GM12878 (cell line): ENCODE measurements at regions not wholly inside any gene's neighbourhood (a gene's known extent, or its start where the extent isn't known, plus 50 kb on each side); places are given as distances from the start of the nearest gene placed in this dataset.
A peak's percentile ranks its signal among the peaks of the same experiment; 100 is the strongest.

Experiments
- ATAC-seq: fragments of 200-7000 bp; cut with Tn5 transposase; 3 replicates; pipeline ENCODE4 v1.9.1; 2020; ENCODE audit warnings: mild to moderate bottlenecking, moderate library complexity
- BruUV-seq: library from RNA; stranded (reverse); fragments of 400-500 nt; replicated peaks from 2 replicates; lab custom pipeline; 2021; lab: Mats Ljungman, UMichigan
- CTCF ChIA-PET: fragments of 300-600 bp; sonication (Branson Sonifier 250); formaldehyde crosslinking; extraction: SDS; loops from one replicate; lab custom pipeline; 2021; ENCODE audit warnings: inconsistent platforms; lab: Yijun Ruan, JAX
- POLR2A ChIA-PET: fragments of 350-600 bp; formaldehyde crosslinking; extraction: SDS; loops from one replicate; lab custom pipeline; 2021; ENCODE audit warnings: inconsistent platforms; lab: Charles Lee
- RAD21 ChIA-PET: fragments of 300-600 bp; sonication (Branson Sonifier 250); formaldehyde crosslinking; loops from one replicate; lab custom pipeline; 2023; ENCODE audit warnings: antibody characterized with exemption; ENCODE audit not compliant: unreplicated experiment; lab: Charles Lee
- SMC1A ChIA-PET: fragments of 300-600 bp; sonication (Branson Sonifier 250); formaldehyde crosslinking; loops from one replicate; lab custom pipeline; 2023; ENCODE audit not compliant: unreplicated experiment, uncharacterized antibody; lab: Charles Lee
- DNase-seq: peaks from one replicate; pipeline ENCODE4 v3.0.0-alpha.2; 2011; ENCODE audit warnings: low read depth, low spot score
- FAIRE-seq: peaks from 3 replicates; lab custom pipeline; 2011; peaks lifted over from hg19 to GRCh38; lab: Jason Lieb, UNC
- H2AFZ ChIP-seq: 2 replicates; pipeline ENCODE4 v1.6.0; 2011; ENCODE audit warnings: low read depth, low read length, control low read depth; ENCODE audit not compliant: control insufficient read depth
- H3K27ac ChIP-seq: 2 replicates; pipeline ENCODE4 v1.5.1; 2011; ENCODE audit warnings: control low read depth; ENCODE audit not compliant: control insufficient read depth, insufficient read depth
- H3K27me3 ChIP-seq, 2 experiments: replicated peaks in 1 of 2; 2 replicates each; pipeline versions ENCODE4 v1.6.0 to v1.6.1; 2011; ENCODE audit warnings: low read length in 1 of 2; ENCODE audit not compliant: control insufficient read depth in 2 of 2, insufficient read depth in 2 of 2
- H3K36me3 ChIP-seq, 2 experiments: 2 replicates each; pipeline ENCODE4 v1.5.1; 2011; ENCODE audit warnings: low read length in 1 of 2; ENCODE audit not compliant: control insufficient read depth in 2 of 2, insufficient read depth in 2 of 2
- H3K4me1 ChIP-seq: 2 replicates; pipeline ENCODE4 v1.6.1; 2011; ENCODE audit warnings: mild to moderate bottlenecking, low read length, moderate library complexity, mixed read lengths; ENCODE audit not compliant: control insufficient read depth, insufficient read depth
- H3K4me2 ChIP-seq: 2 replicates; pipeline ENCODE4 v1.6.0; 2011; ENCODE audit warnings: control low read depth; ENCODE audit not compliant: control insufficient read depth, insufficient read depth
- H3K4me3 ChIP-seq: fragments of 200-600 bp; sonication (generic); 2 replicates; pipeline ENCODE4 v1.5.1; 2016
- H3K79me2 ChIP-seq: 2 replicates; pipeline ENCODE4 v1.6.0; 2011; ENCODE audit warnings: low read length; ENCODE audit not compliant: control insufficient read depth, insufficient read depth
- H3K9ac ChIP-seq: 2 replicates; pipeline ENCODE4 v1.8.0; 2011; ENCODE audit warnings: low read length, control low read depth, mixed read lengths; ENCODE audit not compliant: control insufficient read depth, insufficient read depth
- H3K9me3 ChIP-seq: replicated peaks from 3 replicates; pipeline ENCODE4 v1.5.1; 2011; ENCODE audit warnings: mild to moderate bottlenecking, low read length; ENCODE audit not compliant: control insufficient read depth, insufficient read depth
- H4K20me1 ChIP-seq: 2 replicates; pipeline ENCODE4 v1.6.0; 2011; ENCODE audit not compliant: control insufficient read depth, insufficient read depth
- BCL11A ChIP-seq: IDR thresholded peaks from 2 replicates; pipeline ENCODE4 v1.6.1; 2011; ENCODE audit warnings: low read depth, low read length
- CHD2 ChIP-seq: IDR thresholded peaks from 2 replicates; pipeline ENCODE4 v1.6.1; 2011; ENCODE audit warnings: low read depth, low read length, improper control_type of control experiment, borderline replicate concordance
- CHD4 ChIP-seq: fragments of 200-600 bp; sonication (generic); IDR thresholded peaks from 2 replicates; pipeline ENCODE4 v1.6.1; 2016; ENCODE audit warnings: mild to moderate bottlenecking
- IKZF2 ChIP-seq, 2 experiments: fragments of 450-650 bp; IDR thresholded peaks; 2 replicates each; pipeline ENCODE4 v1.6.1; 2017; ENCODE audit warnings: mild to moderate bottlenecking in 2 of 2, moderate library complexity in 2 of 2
- JUNB ChIP-seq: IDR thresholded peaks from 2 replicates; pipeline ENCODE4 v1.6.1; 2016; ENCODE audit warnings: antibody characterized with exemption, mild to moderate bottlenecking
- POLR2AphosphoS5 ChIP-seq: IDR thresholded peaks from 2 replicates; pipeline ENCODE4 v1.6.1; 2011; ENCODE audit warnings: mild to moderate bottlenecking, low read length, inconsistent platforms
- POU2F2 ChIP-seq: IDR thresholded peaks from 3 replicates; pipeline ENCODE4 v1.6.1; 2011; ENCODE audit warnings: low read depth, mild to moderate bottlenecking, low read length, borderline replicate concordance
- RUNX3 ChIP-seq: IDR thresholded peaks from 2 replicates; pipeline ENCODE4 v1.6.1; 2012; ENCODE audit warnings: low read length, inconsistent platforms
- STAT1 ChIP-seq: fragments of 450-650 bp; conservative IDR thresholded peaks from 2 replicates; pipeline ENCODE4 v1.6.1; 2014; ENCODE audit warnings: antibody characterized with exemption, mild to moderate bottlenecking
- TCF7 ChIP-seq: IDR thresholded peaks from 2 replicates; pipeline ENCODE4 v1.6.1; 2014; ENCODE audit warnings: antibody characterized with exemption, borderline replicate concordance
- ZNF384 ChIP-seq: IDR thresholded peaks from 2 replicates; pipeline ENCODE4 v1.6.1; 2012; ENCODE audit warnings: low read depth, mild to moderate bottlenecking, low read length, improper control_type of control experiment, borderline replicate concordance
- ZNF622 ChIP-seq: fragments of 450-650 bp; IDR thresholded peaks from 2 replicates; pipeline ENCODE4 v1.6.1; 2017; ENCODE audit warnings: mild to moderate bottlenecking, inconsistent platforms
- WGBS: methylation state at CpG from one replicate; pipeline ENCODE4 v1.1.6; 2016; ENCODE audit warnings: low lambda C conversion rate; ENCODE audit not compliant: insufficient replicate concordance, insufficient coverage; ENCODE audit errors: missing lambda C conversion rate; 5-methylcytosine and 5-hydroxymethylcytosine counted together
- in situ Hi-C: fragments of 300-500 bp; cut with MboI; formaldehyde crosslinking; loops from 9 replicates; pipeline ENCODE4 v1.14.3; 2018; ENCODE audit warnings: mixed read lengths
- intact Hi-C: fragments of 100-400 bp; cut with micrococcal nuclease; formaldehyde crosslinking; loops from one replicate; pipeline ENCODE4 v1.14.2; 2022; ENCODE audit not compliant: unreplicated experiment
- TF ChIP-seq, protein P1 (sequence below), 3 experiments: IDR thresholded peaks in 2 of 3; conservative IDR thresholded peaks in 1 of 3; 2 replicates each; pipeline ENCODE4 v1.5.1; 2011; ENCODE audit warnings: low read depth in 3 of 3, low read length in 3 of 3, mild to moderate bottlenecking in 3 of 3, control low read depth in 2 of 3, moderate library complexity in 2 of 3, inconsistent platforms in 1 of 3, mixed read lengths in 1 of 3; ENCODE audit not compliant: control insufficient read depth in 2 of 3, insufficient read depth in 1 of 3; ENCODE audit errors: extremely low read depth in 1 of 3
- TF ChIP-seq, protein P2 (sequence below): fragments of 450-650 bp; IDR thresholded peaks from 2 replicates; pipeline ENCODE4 v1.6.1; 2016; ENCODE audit warnings: mild to moderate bottlenecking

DNA sequence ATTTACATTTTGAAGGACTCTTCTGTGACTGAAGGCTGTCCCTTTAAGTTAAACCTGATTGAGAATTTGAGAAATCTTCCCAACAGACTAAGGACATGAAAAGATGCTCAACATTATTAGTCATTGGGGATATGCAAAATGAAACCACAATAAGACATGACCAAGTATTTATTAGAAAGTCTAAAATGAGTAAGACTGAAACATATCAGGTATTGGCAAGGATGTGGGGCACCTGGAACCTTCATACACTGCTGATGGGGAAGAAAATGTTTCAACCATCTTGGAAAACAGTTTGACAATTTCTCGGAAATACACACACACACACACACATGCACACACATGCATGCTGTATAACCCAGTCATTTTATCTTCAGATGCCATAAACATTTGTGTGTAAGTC lies 132.1 kb upstream of the CDK6 start (continued):
- no peak for TF ChIP-seq ZNF384
- TF ChIP-seq BCL11A: 0 out of 2 replicates have a peak, but pooled peaks have one; percentile 23
- peak; percentile 86 for TF ChIP-seq RUNX3
- TF ChIP-seq JUNB: peak; percentile 81
- TF ChIP-seq POU2F2: 0 out of 3 replicates have a peak, but pooled peaks have one; percentile 51

DNA sequence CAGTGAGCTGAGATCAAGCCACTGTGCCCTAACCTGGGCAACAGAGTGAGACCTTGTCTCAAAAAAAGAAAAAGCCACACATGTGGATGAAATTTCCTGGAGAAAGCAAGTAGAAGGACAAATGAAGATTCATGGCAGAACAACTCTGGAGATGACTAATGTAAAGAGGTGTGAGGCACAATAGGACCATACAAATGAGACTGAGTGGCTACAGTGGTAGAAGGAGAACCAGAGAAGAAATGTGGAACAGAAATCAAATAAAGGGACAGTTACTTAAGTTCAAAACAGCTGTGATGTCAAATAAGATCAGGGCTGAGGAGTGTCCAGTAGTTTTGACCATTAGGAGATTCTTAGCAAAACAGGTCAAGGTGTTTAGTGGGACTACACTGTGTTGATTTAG lies 130.9 kb upstream of the CDK6 start:
- Histone ChIP-seq H3K9ac (no peak overlapping the region), H3K79me2 (no peaks in the 10 kb centered on the region), H2AFZ (no peak overlapping the region), H3K4me1 (no peaks in the 10 kb centered on the region), H3K9me3 (no peaks in the 10 kb centered on the region), H4K20me1 (no peaks in the 10 kb centered on the region), H3K4me2 (no peak overlapping the region), H3K36me3 (no peaks in the 10 kb centered on the region), H3K4me3 (no peak overlapping the region), H3K27me3 (no peaks in the 10 kb centered on the region), H3K27ac (no peak overlapping the region)
- ChIA-PET RAD21 (no interaction called here), SMC1A (no interaction called here), CTCF (interaction anchor here (0.7 kb wide), 1 partner anchor 81 kb away, joined by 3 read pairs; no protein-coding TSS in a partner anchor), POLR2A (no interaction called here)
- DNase-seq (no peak), ATAC-seq (peak; percentile 54), FAIRE-seq (no peak)
- TF ChIP-seq CHD2: no peak
- 0 out of 4 replicates have a peak, but pooled peaks of 1 of the 2 experiments have one; percentile 18 for TF ChIP-seq IKZF2 (IDR thresholded peaks at IDR 0.05)
- intact Hi-C loops: loop anchor here (2.0 to 5.0 kb wide), 2 partner anchors 62 to 80 kb away; no protein-coding TSS in a partner anchor
- BruUV-seq: no TSS peak
- in situ Hi-C loops: no loop called here

DNA sequence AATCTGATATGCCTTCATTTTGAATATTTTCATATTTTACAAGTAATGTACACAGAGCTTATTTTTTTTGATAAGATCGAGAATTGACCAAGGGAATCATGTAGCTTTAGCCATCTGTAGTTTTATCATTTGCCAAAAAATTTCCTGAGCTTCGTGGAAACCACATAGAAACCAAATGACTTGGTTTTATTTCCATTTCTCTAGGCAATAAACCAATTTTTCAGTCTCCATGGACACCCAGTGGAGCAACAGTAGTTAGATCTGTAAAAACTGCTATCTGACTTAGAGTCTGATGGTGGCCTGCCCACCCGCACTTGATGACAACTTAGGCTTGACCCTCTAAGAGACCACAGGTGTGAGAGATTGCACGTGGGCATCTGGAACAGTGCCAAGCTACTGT lies 127.8 kb upstream of the CDK6 start:
- POLR2A ChIA-PET: no interaction called here
- Histone ChIP-seq H2AFZ (no peak overlapping the region), H3K79me2 (no peaks in the 10 kb centered on the region), H3K27ac (no peak overlapping the region), H3K9me3 (no peaks in the 10 kb centered on the region; the same call in 2 of the 3 replicates), H3K4me3 (no peak overlapping the region), H3K4me2 (no peak overlapping the region), H3K27me3 (no peaks in the 10 kb centered on the region), H3K36me3 (no peaks in the 10 kb centered on the region), H4K20me1 (no peaks in the 10 kb centered on the region), H3K4me1 (no peaks in the 10 kb centered on the region), H3K9ac (no peak overlapping the region)
- CTCF ChIA-PET: no interaction called here
- in situ Hi-C loops: no loop called here
- RAD21 ChIA-PET: no interaction called here
- TF ChIP-seq STAT1 (no peak), POLR2AphosphoS5 (no peak), ZNF622 (no peak), CHD4 (no peak), RUNX3 (no peak), TCF7 (no peak)
- TF ChIP-seq, protein P1, sequence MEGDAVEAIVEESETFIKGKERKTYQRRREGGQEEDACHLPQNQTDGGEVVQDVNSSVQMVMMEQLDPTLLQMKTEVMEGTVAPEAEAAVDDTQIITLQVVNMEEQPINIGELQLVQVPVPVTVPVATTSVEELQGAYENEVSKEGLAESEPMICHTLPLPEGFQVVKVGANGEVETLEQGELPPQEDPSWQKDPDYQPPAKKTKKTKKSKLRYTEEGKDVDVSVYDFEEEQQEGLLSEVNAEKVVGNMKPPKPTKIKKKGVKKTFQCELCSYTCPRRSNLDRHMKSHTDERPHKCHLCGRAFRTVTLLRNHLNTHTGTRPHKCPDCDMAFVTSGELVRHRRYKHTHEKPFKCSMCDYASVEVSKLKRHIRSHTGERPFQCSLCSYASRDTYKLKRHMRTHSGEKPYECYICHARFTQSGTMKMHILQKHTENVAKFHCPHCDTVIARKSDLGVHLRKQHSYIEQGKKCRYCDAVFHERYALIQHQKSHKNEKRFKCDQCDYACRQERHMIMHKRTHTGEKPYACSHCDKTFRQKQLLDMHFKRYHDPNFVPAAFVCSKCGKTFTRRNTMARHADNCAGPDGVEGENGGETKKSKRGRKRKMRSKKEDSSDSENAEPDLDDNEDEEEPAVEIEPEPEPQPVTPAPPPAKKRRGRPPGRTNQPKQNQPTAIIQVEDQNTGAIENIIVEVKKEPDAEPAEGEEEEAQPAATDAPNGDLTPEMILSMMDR (IDR thresholded peaks at IDR 0.05 in 2 of 3, conservative IDR thresholded peaks at IDR 0.05 in 1 of 3; ENCODE audit: control insufficient read depth in 2 of 3, extremely low read depth in 1 of 3, insufficient read depth in 1 of 3, low read depth in 3 of 3, low read length in 3 of 3): no peak
- TF ChIP-seq, protein P2, sequence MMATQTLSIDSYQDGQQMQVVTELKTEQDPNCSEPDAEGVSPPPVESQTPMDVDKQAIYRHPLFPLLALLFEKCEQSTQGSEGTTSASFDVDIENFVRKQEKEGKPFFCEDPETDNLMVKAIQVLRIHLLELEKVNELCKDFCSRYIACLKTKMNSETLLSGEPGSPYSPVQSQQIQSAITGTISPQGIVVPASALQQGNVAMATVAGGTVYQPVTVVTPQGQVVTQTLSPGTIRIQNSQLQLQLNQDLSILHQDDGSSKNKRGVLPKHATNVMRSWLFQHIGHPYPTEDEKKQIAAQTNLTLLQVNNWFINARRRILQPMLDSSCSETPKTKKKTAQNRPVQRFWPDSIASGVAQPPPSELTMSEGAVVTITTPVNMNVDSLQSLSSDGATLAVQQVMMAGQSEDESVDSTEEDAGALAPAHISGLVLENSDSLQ: no peak
- FAIRE-seq: no peak
- SMC1A ChIA-PET: interaction anchor here (0.5 to 2.9 kb wide), 4 partner anchors 10 to 21 kb away, joined by 3 to 8 read pairs (median 4); no protein-coding TSS in a partner anchor
- no TSS peak for BruUV-seq
- intact Hi-C loops: no loop called here
- 64% methylated on average over 4 of the region's 4 CpGs for WGBS
- no peak for ATAC-seq
- DNase-seq: no peak
